WI38 (cell line): ENCODE measurements at regions not wholly inside any gene's neighbourhood (a gene's known extent, or its start where the extent isn't known, plus 50 kb on each side); places are given as distances from the start of the nearest gene placed in this dataset.

Experiments
- H3K4me3 ChIP-seq: 2 replicates; pipeline ENCODE4 v1.5.1; 2011; ENCODE audit warnings: low read depth, mild to moderate bottlenecking, control low read depth, low read length
- TF ChIP-seq, protein P1 (sequence below): IDR thresholded peaks from 2 replicates; pipeline ENCODE4 v1.5.1; 2012; ENCODE audit warnings: low read depth, mild to moderate bottlenecking, control low read depth, low read length

DNA sequence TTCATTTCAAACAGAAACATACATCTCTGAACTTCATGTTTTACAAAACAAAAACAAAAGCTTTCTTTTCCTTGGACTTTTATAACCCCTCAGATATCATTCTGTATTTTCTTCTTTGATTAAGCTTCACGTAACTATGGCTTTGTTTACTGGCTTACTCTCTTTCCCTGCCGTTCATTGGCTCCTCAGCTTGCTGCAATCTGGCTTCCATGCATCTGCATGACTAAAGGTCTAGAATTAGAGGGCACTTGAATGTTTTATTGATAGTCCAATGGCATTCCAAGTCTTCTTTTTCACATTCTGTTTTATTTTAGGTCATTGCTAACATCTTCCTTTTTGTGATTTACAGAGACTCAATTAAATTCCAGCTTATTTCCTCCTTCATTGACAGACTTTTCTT, 487.6 kb downstream of the GRXCR1 start:
- TF ChIP-seq, protein P1, sequence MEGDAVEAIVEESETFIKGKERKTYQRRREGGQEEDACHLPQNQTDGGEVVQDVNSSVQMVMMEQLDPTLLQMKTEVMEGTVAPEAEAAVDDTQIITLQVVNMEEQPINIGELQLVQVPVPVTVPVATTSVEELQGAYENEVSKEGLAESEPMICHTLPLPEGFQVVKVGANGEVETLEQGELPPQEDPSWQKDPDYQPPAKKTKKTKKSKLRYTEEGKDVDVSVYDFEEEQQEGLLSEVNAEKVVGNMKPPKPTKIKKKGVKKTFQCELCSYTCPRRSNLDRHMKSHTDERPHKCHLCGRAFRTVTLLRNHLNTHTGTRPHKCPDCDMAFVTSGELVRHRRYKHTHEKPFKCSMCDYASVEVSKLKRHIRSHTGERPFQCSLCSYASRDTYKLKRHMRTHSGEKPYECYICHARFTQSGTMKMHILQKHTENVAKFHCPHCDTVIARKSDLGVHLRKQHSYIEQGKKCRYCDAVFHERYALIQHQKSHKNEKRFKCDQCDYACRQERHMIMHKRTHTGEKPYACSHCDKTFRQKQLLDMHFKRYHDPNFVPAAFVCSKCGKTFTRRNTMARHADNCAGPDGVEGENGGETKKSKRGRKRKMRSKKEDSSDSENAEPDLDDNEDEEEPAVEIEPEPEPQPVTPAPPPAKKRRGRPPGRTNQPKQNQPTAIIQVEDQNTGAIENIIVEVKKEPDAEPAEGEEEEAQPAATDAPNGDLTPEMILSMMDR = no peak

DNA sequence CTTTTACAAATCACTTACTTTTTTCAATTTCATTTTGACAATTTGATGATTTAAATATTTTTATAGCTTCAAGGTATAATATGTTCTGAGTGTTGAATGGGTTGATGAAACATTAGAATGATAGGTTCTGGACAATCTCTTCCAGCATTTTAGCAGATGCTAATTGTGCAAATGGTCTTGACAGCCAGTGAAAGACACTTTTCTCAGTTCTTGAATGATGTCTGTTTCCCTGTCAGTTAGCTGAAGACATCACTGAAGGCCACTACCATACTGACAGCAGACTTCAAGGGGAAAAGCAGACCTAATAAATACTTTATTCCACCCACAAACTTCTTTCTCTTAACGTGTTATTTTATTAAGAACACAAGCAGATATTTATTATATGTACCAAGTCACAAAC, 498.6 kb downstream of the GRXCR1 start:
- no peak overlapping the region for H3K4me3 ChIP-seq
- TF ChIP-seq, protein P1 = no peak

More for the DNA sequence above, 487.6 kb downstream of the GRXCR1 start:
- H3K4me3 ChIP-seq = no peak overlapping the region

DNA sequence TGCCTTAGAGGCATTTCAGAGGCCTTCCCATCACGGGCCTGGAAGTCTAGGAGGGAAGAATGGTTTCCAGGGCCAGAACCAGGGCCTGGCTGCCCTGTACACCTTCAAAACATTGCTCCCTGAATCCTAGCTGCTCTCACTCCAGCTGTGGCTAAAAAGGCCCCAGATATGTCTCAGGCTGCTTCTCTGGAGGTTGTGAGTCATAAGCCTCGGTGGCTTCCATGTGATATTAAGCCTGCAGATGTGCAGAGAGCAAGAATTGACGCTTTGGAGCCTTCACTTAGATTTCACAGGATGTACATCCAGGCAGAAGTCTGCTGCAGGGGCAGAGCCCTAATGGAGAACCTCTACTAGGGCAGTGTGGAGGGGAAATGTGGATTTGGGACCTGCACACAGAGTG, 502.5 kb downstream of the GRXCR1 start:
- TF ChIP-seq, protein P1 = no peak
- H3K4me3 ChIP-seq = no peak overlapping the region

DNA sequence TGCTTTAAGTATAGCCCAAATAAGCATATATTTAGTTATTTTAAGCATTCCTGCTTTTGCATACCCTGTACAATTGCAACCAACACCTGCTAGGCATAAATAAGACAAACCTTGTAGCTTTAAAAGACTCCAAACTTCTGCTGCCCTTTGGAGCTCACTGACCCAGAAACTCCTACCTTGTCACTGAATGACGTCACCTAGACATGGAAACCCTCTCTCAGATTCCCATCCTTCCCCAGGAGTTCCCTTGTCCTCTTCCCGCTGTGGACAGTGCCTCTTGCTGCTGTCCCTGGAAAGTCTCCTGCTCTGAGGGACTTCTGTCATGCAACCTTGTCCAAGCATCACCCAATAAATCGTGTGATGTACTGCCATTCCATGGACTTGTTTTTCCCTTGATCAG, 507.2 kb downstream of the GRXCR1 start:
- TF ChIP-seq, protein P1 = no peak
- no peak overlapping the region for H3K4me3 ChIP-seq

DNA sequence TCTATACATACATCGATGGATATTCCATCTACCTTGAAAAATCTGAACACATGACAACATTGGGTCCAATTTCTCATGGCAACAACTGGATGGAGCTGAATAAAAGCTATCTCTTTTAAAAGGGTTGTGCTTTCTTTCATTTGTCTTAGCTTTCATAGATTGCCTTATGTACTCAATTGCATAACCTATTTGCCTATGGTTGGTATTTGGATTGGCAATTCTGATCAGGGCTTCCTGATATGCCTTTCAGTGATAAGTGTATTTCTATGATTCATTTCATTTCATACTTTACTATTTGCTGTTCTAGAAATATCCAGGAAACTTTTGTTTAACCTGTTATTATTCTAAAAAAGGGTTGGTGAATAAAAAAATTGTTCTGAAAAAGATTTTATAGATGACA, 509.9 kb downstream of the GRXCR1 start:
- no peak overlapping the region for H3K4me3 ChIP-seq
- TF ChIP-seq, protein P1 = no peak

DNA sequence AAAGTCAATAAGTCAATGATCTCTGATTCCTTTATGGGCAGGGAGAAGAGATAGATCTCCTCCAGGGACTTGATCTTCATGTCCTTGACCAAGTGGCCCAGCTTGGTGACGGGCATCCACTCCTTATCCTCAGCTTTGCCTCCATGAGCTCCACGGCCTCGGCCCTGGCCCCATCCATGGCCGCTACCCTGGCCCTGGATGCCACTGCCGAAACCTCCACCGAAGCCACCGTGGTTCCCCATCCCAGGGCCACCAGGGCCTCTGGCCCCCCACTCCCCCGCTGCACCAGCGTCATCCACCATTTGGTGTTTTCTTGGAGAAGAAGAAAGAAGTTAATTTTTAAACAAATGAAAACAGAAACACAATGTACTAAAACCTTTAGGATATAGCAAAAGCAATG, 518.1 kb downstream of the GRXCR1 start:
- no peak overlapping the region for H3K4me3 ChIP-seq
- TF ChIP-seq, protein P1 = no peak

DNA sequence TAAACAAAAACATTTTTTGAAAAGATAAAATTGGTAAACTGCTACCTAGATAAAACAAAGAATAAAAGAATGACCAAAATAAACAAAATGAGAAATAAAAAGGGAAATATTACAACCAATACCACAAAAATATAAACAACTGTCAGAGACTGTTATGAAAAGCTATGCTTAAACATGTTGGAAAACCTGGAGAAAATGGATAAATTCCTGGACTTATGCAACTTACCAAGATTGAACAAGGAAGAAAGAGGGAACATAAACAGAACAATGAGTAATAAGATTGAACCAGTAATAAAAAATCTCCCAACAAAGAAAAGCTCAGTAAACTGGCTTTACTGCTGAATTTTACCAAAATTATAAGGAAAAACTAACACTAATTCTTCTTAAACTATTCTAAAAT, 518.7 kb downstream of the GRXCR1 start:
- H3K4me3 ChIP-seq = no peak overlapping the region
- TF ChIP-seq, protein P1 = no peak
